ENCODE measurements at regions not wholly inside any gene's neighbourhood (a gene's known extent, or its start where the extent isn't known, plus 50 kb on each side); places are given as distances from the start of the nearest gene placed in this dataset.

DNA sequence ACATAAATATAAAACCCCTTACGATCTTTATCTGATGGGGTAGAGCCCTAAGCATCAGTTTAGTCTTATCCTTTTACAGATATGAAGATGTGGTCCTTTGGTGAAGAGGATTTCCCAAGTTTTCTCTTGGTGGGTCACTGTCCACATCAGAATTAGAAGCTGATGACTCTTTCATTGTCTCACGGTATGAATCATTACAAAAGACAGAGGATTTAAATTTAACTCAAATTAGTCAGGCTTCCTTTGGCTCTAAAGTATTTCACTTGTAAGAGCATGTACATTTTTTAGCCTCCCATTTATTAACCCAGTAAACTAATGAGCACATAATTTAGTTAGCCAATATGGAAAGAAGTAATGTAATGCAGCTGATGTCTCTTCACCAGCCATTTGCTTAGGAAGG lies 49.9 kb upstream of the TMEM26 start:
- Histone ChIP-seq H2BK15ac (ENCODE audit: low read length) (no peak overlapping the region), H3K27me3 (replicated peaks in 1 of 4; ENCODE audit: control insufficient read depth in 3 of 4, extremely low read depth in 1 of 4, insufficient read depth in 3 of 4, low read length in 3 of 4) (no peaks in the 10 kb centered on the region), H3K18ac (ENCODE audit: extremely low read depth, low read length) (no peak overlapping the region), H3K4me1 (replicated peaks in 1 of 4; ENCODE audit: control insufficient read depth in 3 of 4, insufficient read depth in 4 of 4, low read length in 3 of 4) (no peaks in the 10 kb centered on the region), H2AFZ (ENCODE audit: low read length) (no peak overlapping the region), H3K23ac (ENCODE audit: insufficient read length) (no peak overlapping the region), H3K14ac (ENCODE audit: insufficient read length) (no peak overlapping the region), H4K91ac (replicated peaks; ENCODE audit: insufficient read length, low read length) (no peak overlapping the region), H4K8ac (ENCODE audit: extremely low read depth, insufficient read depth, low read length) (no peak overlapping the region), H3K9ac (replicated peaks in 1 of 4; ENCODE audit: extremely low read depth in 1 of 4, low read depth in 3 of 4, low read length in 3 of 4) (no peak overlapping the region), H2BK12ac (ENCODE audit: low read depth, low read length) (no peak overlapping the region), H3K4ac (replicated peaks; ENCODE audit: insufficient read length, low read depth, low read length) (no peak overlapping the region), H2AK5ac (ENCODE audit: low read depth, low read length) (no peak overlapping the region), H3K79me2 (ENCODE audit: control insufficient read depth in 1 of 2, insufficient read depth in 2 of 2, low read length in 2 of 2) (no peaks in the 10 kb centered on the region), H3K4me2 (ENCODE audit: insufficient read depth in 1 of 2, low read depth in 2 of 2, low read length in 2 of 2) (no peak overlapping the region), H2BK120ac (replicated peaks; ENCODE audit: low read depth, low read length) (no peak overlapping the region), H3K56ac (replicated peaks; ENCODE audit: insufficient read length, low read depth, low read length) (no peak overlapping the region), H3K4me3 (ENCODE audit: extremely low read depth in 1 of 4, insufficient read depth in 2 of 4, low read depth in 3 of 4, low read length in 4 of 4) (no peak overlapping the region), H3K36me3 (ENCODE audit: control insufficient read depth in 2 of 4, insufficient read depth in 4 of 4, low read length in 3 of 4) (no peaks in the 10 kb centered on the region), H4K5ac (ENCODE audit: insufficient read length, low read depth, low read length) (no peak overlapping the region), H3K9me3 (ENCODE audit: insufficient read depth in 2 of 2, low read depth in 1 of 2, low read length in 1 of 2) (no peaks in the 10 kb centered on the region), H4K20me1 (replicated peaks in 1 of 2; ENCODE audit: control insufficient read depth in 1 of 2, insufficient read depth in 2 of 2, low read length in 2 of 2) (no peaks in the 10 kb centered on the region), H3K79me1 (ENCODE audit: low read depth, low read length) (no peaks in the 10 kb centered on the region), H3K27ac (ENCODE audit: low read depth, low read length) (no peak overlapping the region), H2BK20ac (ENCODE audit: low read length) (no peak overlapping the region), H2BK5ac (ENCODE audit: low read depth, low read length) (no peak overlapping the region), H3K23me2 (ENCODE audit: low read depth, low read length) (no peaks in the 10 kb centered on the region)
- DNase-seq (ENCODE audit: low read depth in 1 of 2, low spot score in 2 of 2) (no peak), FAIRE-seq (no peak)
- 87% methylated on average over 2 of the region's 2 CpGs; no CpG with 5 or more reads in 1 of the 2 experiments for WGBS, 2 experiments (ENCODE audit: extremely low coverage in 1 of 2, insufficient coverage in 1 of 2, insufficient read length in 1 of 2, insufficient replicate concordance in 2 of 2, low coverage in 1 of 2, low lambda C conversion rate in 2 of 2, missing lambda C conversion rate in 1 of 2)
- POLR2A ChIA-PET (ENCODE audit: partially characterized antibody) = no interaction called here
- TF ChIP-seq RNF2 (IDR thresholded peaks at IDR 0.05; ENCODE audit: borderline replicate concordance, low read depth, low read length, missing control alignments, poor library complexity, severe bottlenecking) = no peak
- no peak for TF ChIP-seq ASH2L (IDR thresholded peaks at IDR 0.05; ENCODE audit: low read length)
- TF ChIP-seq KDM4A (IDR thresholded peaks at IDR 0.05; ENCODE audit: low read depth, low read length, severe bottlenecking) = no peak
- TF ChIP-seq RFX5 (IDR thresholded peaks at IDR 0.05; ENCODE audit: borderline replicate concordance, low read depth, low read length) = no peak
- TF ChIP-seq HDAC6 (IDR thresholded peaks at IDR 0.05; ENCODE audit: low read depth, low read length) = no peak
- TF ChIP-seq SP4 (IDR thresholded peaks at IDR 0.05; ENCODE audit: low read length) = no peak
- no peak for TF ChIP-seq CEBPB (IDR thresholded peaks at IDR 0.05; ENCODE audit: low read depth, low read length)
- no peak for TF ChIP-seq YY1 (IDR thresholded peaks at IDR 0.05; ENCODE audit: low read depth, low read length)
- TF ChIP-seq, protein P1, sequence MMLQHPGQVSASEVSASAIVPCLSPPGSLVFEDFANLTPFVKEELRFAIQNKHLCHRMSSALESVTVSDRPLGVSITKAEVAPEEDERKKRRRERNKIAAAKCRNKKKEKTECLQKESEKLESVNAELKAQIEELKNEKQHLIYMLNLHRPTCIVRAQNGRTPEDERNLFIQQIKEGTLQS (IDR thresholded peaks at IDR 0.05; ENCODE audit: insufficient read depth, low read depth, low read length) = no peak
- TF ChIP-seq POLR2A (IDR thresholded peaks at IDR 0.05; ENCODE audit: control extremely low read depth in 1 of 2, low read depth in 2 of 2, low read length in 2 of 2) = no peak
- TF ChIP-seq TAF1 (IDR thresholded peaks at IDR 0.05; ENCODE audit: low read depth, low read length) = no peak
- no peak for TF ChIP-seq TCF12 (IDR thresholded peaks at IDR 0.05; ENCODE audit: low read depth, low read length)
- no peak for TF ChIP-seq BCL11A (IDR thresholded peaks at IDR 0.05; ENCODE audit: low read depth in 2 of 2, low read length in 2 of 2)
- TF ChIP-seq POLR2AphosphoS5 (IDR thresholded peaks at IDR 0.05; ENCODE audit: low read depth, low read length) = no peak
- CTCF ChIA-PET (ENCODE audit: partially characterized antibody) = no interaction called here

All from H1 (cell line).